Left lobe of liver (tissue), 2 donors: ENCODE measurements at regions not wholly inside any gene's neighbourhood (a gene's known extent, or its start where the extent isn't known, plus 50 kb on each side); places are given as distances from the start of the nearest gene placed in this dataset.

ENCODE experiments used
- ATAC-seq: fragments of 200-7000 bp; cut with Tn5 transposase; one replicate; pipeline ENCODE4 v1.9.1; 2020; ENCODE audit warnings: mild to moderate bottlenecking, moderate library complexity
- DNase-seq: peaks from one replicate; pipeline ENCODE4 v3.0.0-alpha.2; 2020; ENCODE audit warnings: low spot score
- donor health status: DM: no; HTN: no; CAD: no; lungs with moderate emphysema.
- donor health status: DM: no; HTN: yes; CAD: no.

DNA sequence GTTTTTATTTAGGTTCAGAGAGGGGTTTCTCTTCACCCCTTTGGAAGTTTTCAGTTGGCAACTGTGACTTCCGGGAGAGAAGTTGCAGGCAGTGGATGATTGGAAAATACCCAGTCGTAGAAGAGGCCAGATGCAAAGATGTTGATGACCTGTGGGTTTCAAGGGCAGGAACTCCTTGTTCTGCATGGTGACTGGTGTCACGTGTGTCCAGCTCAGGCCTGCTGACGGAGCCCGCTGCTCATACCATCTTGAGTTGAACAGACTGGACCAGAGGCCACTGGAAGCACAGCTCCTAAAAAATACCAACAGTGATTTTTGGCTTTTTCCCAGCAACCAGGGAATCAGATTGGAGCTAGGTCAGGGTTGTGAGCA lies 243.9 kb upstream of the KLF4 start:
- peak; percentile 65 for DNase-seq

DNA sequence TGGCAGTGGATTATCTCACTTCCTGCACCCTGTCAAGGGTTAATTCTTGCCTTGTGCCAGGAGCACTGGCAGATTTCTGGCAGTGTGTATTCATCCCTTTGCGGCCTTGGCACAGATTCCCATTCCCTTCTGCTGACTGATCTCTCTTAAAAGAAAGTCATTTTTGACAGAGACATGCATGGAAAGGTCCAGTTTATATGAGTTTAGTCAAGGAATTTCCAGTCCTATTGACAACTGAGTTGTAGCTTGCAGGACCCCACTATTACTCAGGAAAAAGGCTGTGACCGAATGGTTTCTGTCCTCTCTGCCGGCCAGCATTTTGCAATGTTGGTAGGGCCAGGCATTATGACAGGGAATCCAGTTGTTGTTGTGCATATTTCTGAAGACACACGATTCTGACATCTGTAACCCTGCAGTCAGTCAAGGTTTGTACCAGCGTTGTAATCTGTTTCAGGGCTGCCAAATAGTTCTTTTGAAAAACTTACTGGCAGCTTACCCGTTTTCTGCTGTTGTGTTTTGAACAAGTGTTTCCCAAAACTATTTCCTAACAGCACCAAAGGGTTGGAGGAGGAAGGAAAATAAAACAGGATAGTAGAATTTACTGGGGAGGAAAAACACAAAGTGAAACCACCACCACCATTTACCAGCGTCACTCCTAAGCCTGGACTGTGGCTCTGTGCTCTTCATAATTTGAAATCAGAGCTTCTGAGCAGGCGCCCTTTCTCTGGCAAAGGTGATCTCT lies 243.4 kb upstream of the KLF4 start:
- DNase-seq (peak; percentile 52), ATAC-seq (peak; percentile 70)

More for the DNA sequence above, 243.9 kb upstream of the KLF4 start:
- peak; percentile 79 for ATAC-seq

DNA sequence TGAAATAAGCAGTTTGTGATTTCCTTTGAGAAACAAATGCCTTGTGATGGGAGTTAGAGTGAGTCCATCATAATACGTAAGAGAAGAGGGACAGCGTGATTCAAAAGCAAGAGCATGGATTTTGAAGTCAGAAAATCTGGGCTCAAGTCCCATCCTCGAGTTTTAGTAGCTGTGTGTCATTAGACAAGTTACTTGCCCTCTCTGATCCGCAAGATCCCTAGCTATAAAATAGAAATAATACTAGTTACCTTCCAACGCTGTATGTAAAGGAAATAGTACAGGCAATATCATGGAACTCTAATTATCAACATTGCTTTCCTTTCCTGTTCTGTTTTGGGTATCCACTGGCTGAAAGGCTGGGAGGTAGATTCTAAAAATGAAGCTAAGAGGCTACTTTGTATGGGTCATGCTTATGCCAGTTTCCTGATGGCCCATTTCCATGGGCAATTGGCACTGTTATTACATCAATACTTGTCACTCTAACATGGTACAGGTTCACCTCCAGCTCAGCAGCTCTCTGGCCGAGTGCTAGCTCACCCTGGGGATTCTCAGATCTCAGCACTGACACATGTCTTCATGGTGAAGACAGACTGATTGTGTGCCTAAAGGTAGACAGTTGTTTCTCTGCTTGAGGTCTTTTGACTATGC lies 241.7 kb upstream of the KLF4 start:
- ATAC-seq (no peak), DNase-seq (no peak)

DNA sequence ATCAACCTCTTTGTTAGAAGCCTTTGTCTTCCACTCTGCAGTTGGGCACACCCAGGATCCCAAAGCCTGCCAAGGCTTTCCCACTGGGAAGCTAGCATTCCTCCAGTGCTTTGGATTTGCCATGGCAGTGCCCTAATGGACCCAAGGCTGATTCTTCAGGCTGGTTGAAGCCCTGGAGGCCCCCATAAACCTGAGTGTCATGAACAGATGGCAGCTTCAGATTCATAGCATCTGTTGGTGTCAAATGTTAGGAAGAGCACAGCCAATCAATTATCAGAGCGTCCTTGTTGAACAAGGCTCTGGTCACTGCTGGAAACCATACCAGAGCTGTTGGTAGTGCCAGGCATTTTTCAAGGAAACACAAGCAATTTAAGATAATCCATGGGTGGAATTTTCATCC lies 241.1 kb upstream of the KLF4 start:
- DNase-seq (no peak), ATAC-seq (no peak)

DNA sequence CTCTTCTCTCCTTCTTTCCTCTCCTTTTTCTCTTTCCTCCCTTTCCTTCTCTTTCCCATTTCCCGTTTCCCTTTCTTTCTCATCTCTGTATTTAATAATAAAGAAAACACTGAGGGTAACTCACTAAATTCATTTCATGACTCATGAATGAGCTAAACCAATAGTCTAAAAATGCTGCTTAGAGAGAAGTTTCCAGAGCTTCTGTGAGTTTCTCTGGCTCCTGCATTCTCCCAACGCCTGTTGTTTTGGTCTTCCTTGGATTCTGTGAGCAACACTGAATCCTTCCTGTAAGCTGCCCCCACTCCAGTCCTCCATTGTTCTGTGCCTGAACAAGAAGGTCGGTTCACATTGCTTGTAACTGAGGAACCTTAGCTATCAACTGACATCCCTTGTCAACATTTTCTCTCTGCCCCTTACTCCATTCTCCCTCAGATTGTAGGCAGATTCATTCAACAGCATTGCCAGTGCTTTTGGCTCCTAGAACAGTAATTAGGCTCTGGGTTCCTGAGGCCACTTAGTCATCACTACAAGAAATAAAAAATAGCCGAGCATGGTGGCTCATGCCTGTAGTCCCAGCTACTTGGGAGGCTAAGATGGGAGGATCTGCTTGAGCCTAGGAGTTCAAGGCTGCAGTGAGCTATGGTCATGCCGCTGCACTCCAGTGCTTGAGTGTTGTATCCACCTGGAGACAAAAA lies 237.7 kb upstream of the KLF4 start:
- DNase-seq (no peak), ATAC-seq (no peak)

DNA sequence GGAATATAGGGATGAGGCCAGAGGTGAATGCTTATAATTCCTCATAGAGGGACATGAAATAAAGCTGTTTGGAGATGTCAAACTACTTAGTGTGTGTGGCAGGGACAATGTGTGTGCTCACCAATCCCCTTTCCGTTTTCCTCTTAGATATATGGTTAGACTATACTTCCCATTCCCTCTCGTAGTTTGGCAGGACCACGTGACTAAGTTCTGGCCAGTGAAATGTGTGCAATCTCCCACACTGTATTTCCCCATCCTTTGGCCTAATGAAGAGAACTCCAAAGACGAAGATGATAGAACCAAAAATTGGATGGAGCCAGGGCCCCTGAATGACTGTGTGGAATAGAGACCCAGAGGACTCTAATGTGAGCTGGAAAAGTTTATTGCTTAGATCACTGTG lies 233.4 kb upstream of the KLF4 start:
- no peak for ATAC-seq
- no peak for DNase-seq

DNA sequence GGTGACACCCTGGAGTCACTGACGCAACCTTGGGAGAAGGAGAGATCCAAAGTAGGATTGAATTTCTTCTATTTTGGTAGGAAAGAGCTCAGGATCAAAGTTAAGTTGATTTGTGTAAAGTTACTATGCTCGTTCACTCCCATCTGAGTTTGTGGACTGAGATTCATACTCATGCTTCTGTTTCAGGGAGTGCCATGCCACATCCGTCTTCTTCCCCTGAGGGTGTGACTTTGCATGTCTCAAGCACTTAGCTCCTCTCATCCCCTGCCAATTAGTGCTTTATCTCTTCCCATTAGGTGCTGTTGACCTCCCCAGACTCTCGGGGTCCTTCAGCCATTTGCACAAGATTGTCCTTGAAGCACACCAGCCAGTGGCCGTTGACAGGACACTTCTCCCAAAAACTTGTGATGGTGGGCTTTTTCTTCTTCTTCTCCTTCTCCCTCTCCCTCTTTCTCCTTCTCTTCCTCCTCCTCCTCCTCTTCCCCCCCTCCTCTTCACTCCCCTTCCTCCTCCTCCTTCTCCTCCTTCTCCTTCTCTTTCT lies 232.2 kb upstream of the KLF4 start:
- ATAC-seq (no peak), DNase-seq (no peak)

DNA sequence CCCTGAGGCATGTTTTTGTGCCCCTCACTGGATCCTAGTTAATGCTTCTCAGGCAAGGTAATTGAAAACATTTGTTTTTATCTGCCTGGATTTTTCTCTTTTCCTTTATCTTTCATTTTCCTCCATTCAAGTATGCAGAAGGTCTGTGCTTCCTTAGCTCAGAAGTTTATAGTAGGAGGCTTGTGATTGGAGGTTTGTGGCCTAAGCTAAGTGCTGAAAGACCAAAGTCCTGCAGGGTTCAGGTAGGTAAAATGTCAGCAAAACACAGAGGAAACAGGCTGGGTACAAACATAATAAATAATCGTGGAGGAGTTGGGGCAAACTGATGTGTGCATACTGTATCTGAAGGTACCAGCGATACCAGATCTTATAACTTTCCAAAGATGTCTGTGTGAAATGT lies 230.9 kb upstream of the KLF4 start:
- peak; percentile 32 for ATAC-seq
- no peak for DNase-seq

DNA sequence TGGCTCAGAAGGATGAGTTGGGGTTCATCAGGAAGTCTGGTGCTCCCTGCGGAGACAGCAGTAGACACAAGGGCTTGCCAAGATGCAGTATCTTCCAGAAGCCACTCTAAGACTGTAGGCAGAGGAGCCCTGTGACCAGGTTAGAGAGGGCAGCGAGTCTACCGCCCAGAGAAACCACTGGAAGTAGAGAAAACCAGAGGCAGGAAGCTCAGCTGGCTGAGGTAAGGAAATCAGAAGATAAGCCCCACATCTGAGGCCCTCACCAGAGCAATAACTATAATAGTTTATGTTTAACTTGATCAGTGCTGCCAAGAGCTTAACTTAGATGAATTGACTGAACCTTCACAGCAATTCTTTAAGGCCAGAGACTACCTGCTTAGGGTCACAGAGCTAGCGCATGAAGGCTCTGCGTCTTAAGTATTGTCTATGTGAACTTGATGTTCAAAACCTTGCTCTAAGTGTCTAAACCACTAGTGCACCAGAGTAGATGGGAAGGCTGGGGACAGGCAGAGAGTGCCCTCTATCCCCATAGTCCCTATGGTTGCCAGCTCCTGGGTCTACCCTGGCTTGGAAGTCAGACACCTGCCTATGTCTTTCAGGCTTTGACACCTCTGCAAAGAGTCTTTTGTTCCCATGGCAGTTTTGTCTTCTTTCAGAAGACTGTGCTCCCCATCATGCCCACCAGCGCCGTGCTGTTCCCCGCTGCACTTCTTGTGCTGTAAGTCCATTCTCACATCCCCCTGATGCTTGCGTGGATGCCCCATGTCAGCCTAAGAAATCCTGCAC lies 228.2 kb upstream of the KLF4 start:
- DNase-seq (no peak), ATAC-seq (no peak)

DNA sequence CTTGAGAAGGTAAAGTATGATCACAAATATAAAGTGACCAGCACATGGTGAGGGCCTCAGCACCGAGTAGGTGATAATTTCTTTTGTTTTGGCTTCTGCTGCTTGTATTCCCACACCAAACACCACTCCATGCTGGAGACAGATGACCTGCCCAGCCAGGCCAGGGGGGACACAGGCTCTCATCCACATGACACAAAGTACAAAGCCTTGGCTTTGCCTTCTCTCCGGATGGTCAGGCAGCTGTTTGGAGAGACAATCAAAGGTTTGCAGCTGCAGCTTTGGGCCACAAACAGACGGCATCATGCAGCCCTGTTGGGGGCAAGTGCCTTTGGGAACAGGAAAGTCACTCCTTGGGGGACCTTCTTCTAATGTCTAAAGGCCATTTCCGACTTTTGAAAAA lies 226.2 kb upstream of the KLF4 start:
- ATAC-seq (no peak), DNase-seq (no peak)

DNA sequence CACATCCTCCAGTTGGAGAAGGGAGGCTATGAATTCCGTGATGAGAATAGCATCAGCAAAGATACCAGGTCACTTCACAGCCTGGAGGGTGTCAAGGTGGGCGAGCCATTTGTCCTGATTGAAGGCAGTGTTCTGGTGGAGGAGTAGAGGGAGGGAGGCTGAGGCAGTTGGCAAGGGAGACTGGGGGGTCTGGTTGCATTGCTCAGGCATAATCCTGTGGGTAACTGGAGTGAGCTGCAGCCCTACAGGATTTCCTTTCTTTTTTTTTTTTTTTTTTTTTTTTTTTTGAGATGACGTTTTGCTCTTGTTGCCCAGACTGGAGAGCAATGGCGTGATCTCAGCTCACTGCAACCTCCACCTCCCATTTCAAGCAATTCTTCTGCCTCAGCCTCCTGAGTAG lies 223.9 kb upstream of the KLF4 start:
- DNase-seq, result no peak
- no peak for ATAC-seq

DNA sequence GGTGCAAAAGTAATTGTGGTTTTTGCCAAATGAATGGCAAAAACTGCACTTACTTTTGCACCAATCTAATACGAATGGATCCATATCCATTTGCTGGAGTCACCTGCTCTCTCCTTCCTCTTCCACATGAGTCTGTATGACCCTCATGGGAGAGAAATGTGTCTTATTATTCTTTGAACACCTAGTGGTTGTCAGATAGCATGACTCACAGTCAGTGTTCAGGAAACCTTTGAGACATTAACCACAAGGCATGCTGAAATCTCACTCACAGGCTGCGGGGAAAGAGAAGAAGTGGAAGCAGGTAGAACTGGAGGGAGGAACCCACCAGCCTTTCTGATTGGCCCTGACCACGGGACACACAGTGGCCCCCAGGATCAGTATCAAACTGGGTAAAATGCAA lies 222.8 kb upstream of the KLF4 start:
- ATAC-seq (no peak), DNase-seq (no peak)

DNA sequence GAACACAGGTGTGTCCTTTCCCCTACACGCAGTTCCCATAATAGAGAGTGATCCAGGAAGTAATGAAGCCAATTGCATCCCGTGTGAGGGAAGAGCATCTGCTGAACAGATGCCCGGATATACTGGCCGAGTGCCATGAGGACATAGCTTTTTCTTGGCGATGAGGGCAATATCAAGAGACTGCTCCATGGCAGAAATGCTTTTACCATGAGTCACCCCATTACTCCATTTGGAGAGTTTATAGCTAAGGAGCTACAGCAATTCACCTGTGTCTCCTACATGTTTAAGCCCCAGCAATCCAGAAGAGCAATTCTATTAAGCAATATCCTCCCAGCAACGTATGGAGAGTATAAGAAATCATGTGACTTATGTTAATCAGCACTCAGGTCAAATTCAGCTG lies 222.0 kb upstream of the KLF4 start:
- ATAC-seq (no peak), DNase-seq (no peak)

DNA sequence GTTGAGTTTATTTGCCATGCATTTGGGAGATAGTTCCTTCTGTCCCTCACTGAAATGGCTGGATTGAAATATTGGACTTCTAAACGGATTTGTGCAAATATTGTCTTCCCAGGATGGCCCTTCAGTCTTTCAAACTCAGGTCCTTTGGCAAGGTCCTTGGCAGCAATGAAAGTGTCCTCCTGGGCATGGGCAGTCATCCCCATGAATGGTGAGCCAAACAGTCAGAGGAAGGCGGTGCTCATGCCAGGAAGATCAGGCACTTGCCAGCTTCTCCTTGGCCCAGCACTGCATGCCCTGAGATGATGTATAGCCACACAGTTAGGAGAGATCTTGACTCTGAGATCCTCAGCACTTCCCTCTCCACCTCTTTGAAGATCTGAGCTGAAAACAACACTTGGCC lies 221.4 kb upstream of the KLF4 start:
- DNase-seq, result no peak
- no peak for ATAC-seq

DNA sequence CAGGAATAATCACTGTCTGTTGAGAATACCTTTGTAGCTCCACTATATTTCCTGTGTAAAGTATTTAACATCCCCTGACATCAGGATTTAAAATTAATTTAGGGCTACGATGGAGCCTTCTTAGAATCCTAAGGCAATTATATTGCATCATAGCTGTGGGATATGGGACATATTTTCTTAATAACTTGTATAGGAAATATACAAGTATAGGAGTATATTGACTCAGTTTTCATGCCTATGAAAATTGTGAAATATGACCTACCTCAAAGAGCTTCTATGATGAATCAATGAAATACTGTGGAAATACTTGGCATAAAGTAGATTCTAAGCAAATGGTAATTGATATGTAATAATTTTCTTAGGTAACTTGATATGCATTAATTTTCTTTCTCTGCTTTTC lies 221.0 kb upstream of the KLF4 start:
- no peak for ATAC-seq
- no peak for DNase-seq

DNA sequence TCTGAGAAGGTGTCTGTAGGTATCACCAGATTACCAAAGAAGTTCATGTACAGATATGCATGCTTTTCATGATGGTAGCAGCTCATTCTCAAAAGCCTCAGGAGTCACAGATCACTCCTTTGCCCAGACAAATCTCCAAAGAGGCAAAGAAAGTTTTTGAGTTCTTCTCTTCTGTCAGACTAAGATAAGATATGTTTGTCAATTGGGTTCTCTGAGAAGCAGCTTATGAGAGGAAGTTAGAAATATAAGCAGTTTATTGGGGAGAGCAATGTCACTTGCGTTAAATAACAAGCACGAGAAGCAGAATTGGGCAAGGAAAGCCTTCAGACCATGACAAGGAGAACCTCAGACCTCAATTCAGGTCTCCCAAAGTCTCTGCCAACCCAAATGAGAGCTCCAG lies 219.2 kb upstream of the KLF4 start:
- ATAC-seq, result no peak
- no peak for DNase-seq

DNA sequence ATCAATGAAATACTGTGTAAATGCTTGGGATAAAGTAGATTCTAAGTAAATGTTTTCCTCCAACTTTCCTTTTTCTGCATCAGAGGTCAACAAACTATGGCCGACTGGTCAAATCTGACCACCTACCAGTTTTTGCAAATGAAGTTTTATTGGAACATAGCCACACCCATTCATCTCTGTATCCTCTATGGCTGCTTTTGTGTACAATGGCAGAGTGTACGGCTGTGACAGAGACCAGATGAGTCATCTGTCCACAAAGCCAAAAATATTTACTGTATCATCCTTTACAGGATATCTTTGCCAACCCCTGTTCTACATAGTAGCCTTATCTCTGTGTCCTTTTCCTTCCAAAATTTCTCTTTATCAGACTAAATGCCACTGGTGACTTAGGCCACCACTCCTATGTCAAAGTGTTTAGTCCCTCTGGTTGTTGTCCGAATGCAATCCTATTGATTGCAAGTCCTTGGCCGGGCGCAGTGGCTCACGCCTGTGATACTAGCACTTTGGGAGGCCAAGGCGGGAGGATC lies 218.4 kb upstream of the KLF4 start:
- ATAC-seq, result no peak
- DNase-seq, result no peak

DNA sequence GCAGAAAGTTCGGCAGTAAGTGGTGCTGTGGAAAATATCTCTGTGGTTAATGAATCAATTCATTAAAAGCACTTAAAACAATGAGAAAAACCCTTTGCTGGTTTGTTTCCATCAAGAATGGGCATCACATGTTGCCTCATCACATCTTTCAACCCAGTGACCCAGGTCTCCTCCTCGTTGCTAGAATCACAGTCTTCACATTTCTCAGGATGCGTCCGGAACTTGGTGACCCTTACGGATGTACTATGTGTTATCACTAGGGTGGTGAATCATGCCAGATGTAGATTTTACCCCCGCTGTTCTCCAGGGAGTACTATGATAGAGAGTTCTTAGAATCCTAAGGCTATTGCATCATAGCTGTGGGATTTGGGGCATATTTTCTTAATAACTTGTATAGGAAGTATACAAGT lies 217.9 kb upstream of the KLF4 start:
- no peak for ATAC-seq
- no peak for DNase-seq

DNA sequence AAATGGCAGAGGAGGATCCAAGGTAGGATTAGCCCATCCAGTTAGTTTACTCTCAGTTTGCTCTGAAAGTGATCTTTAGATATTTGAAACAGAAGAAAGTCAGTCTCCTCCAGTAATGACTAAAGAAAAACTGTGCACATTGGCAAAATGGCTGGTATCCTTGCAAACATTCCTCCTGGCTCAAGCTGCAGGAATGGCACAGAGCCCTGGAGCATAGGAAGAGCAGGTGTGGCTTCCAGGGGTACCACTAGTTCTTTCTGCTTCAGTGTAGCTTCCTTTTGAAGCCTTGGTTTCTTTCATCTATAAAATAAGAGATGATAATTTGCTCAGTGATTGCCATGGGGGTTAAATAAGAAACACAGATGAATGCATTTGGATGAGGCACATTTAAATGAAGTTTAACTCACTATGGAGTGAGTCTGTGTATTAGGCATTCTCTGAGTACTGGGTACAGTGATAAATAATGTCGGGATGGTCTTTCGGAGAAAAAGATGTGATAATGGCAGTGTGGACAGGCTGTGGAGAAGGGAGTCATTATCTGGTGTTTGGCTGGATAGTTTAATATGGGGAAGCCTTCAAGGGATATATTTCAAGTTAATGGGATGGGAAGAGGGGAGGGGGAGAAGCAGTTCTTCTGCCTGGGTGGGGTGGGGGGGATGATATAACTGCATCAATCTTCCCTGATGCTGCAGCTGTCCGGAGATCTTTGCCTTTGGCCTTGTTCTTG lies 217.3 kb upstream of the KLF4 start:
- DNase-seq (no peak), ATAC-seq (no peak)

DNA sequence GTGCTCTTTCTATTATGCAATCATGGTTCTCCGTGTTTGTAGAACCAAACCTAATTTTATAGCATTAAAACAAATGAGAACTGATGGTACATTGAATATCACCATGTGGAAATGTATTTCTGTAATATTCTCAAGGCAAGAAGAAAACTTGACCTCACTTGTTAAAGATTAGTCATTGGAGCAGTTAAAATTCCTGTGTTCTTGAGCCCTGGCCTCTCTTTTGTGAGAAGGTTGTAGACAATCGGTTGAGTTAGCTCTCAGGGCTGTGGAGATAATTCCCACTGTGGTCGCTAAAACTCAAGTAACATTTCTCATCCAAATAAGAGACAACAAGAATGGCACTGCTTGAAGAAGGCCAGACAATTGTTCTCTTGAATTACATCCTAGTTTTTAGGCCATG lies 216.0 kb upstream of the KLF4 start:
- DNase-seq, result no peak

More for the DNA sequence above, 216.0 kb upstream of the KLF4 start:
- no peak for ATAC-seq
